ENCODE measurements at regions not wholly inside any gene's neighbourhood (a gene's known extent, or its start where the extent isn't known, plus 50 kb on each side); places are given as distances from the start of the nearest gene placed in this dataset.

DNA sequence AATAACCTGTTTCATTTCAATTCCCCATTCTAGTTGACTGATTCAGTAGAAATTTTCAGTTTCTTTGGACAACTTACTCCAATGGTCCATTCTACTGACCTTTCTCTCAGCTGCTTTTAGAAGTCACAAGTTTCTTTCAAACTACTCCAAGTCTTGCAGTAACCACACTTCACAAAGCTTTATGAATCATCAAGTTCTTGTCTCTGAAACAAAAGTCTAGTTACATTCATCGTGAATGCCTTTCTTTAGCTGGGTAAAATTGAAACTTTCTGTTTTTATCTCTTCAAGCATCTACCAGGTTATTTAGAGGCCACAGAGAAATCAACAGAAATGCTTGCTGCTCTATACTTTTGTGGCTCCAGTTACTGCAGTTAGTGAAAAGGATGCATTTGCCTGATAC is 405.4 kb downstream of the TMEM232 start:
- DNase-seq: no peak
- TF ChIP-seq, protein P1, sequence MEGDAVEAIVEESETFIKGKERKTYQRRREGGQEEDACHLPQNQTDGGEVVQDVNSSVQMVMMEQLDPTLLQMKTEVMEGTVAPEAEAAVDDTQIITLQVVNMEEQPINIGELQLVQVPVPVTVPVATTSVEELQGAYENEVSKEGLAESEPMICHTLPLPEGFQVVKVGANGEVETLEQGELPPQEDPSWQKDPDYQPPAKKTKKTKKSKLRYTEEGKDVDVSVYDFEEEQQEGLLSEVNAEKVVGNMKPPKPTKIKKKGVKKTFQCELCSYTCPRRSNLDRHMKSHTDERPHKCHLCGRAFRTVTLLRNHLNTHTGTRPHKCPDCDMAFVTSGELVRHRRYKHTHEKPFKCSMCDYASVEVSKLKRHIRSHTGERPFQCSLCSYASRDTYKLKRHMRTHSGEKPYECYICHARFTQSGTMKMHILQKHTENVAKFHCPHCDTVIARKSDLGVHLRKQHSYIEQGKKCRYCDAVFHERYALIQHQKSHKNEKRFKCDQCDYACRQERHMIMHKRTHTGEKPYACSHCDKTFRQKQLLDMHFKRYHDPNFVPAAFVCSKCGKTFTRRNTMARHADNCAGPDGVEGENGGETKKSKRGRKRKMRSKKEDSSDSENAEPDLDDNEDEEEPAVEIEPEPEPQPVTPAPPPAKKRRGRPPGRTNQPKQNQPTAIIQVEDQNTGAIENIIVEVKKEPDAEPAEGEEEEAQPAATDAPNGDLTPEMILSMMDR (IDR thresholded peaks at IDR 0.05): no peak
- TF ChIP-seq EP300 (IDR thresholded peaks at IDR 0.05) (no peak), POLR2A (IDR thresholded peaks at IDR 0.05) (no peak), POLR2AphosphoS5 (IDR thresholded peaks at IDR 0.05) (no peak)
- no peaks in the 10 kb centered on the region for H3K36me3 ChIP-seq
- no peaks in the 10 kb centered on the region for H3K9me3 ChIP-seq
- no peak overlapping the region for H3K27ac ChIP-seq
- H3K4me3 ChIP-seq: no peak overlapping the region
- intact Hi-C loops (cut with DNase I): no loop called here
- H3K27me3 ChIP-seq: no peaks in the 10 kb centered on the region
- H3K4me1 ChIP-seq: no peaks in the 10 kb centered on the region
- WGBS, 2 donors: 82 to 83% methylated on average over 1 of the region's 1 CpG

DNA sequence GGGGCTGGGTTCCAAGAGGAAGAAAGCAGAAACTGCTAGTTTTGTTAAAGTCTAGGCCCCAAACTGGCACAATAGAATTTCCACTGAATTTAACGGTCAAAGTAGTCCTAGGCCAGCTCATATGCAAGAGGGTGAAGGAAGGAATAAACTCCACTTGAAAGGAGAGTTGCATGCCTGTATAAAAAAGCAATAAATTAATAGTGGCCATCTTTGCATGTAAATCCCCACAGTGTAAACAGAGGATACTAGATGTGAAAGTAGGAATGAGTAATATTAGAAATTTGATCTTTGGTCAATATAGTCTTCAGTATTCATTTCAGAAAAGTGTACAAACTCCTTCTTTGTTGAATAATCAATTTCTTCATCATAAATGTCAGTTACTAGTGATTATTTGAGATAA is 403.1 kb downstream of the TMEM232 start:
- TF ChIP-seq POLR2A (IDR thresholded peaks at IDR 0.05) (no peak), POLR2AphosphoS5 (IDR thresholded peaks at IDR 0.05) (no peak), EP300 (IDR thresholded peaks at IDR 0.05) (no peak)
- TF ChIP-seq, protein P1 (IDR thresholded peaks at IDR 0.05): no peak
- Histone ChIP-seq H3K36me3 (no peaks in the 10 kb centered on the region), H3K4me1 (no peaks in the 10 kb centered on the region), H3K9me3 (no peaks in the 10 kb centered on the region), H3K27ac (no peak overlapping the region), H3K27me3 (no peaks in the 10 kb centered on the region), H3K4me3 (no peak overlapping the region)
- intact Hi-C loops (cut with DNase I): no loop called here
- 86 to 93% methylated on average over 1 of the region's 1 CpG for WGBS, 2 donors
- no peak for DNase-seq

DNA sequence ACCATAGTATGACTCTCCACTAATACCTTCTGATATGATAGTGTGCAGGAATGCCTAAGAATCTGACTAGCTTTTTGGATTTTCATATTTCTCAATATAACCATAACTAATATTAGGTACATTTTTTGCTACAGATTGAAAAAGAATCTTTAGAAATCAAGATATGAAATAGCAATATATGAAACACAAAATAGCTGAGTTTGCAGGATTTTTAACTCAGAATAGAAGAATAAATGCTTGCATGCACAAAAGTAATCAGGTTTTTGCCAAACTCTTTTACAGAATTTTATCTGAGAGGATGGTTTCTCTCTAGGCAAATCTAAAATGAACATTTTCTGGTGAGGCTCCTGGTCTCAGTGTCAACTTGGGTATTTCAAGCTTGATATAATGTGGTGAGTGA is 402.6 kb downstream of the TMEM232 start:
- Histone ChIP-seq H3K4me3 (no peak overlapping the region), H3K9me3 (no peaks in the 10 kb centered on the region), H3K36me3 (no peaks in the 10 kb centered on the region), H3K27ac (no peak overlapping the region), H3K27me3 (no peaks in the 10 kb centered on the region), H3K4me1 (no peaks in the 10 kb centered on the region)
- no peak for DNase-seq
- no peak for TF ChIP-seq POLR2AphosphoS5 (IDR thresholded peaks at IDR 0.05)
- TF ChIP-seq, protein P1 (IDR thresholded peaks at IDR 0.05): no peak
- no peak for TF ChIP-seq POLR2A (IDR thresholded peaks at IDR 0.05)
- TF ChIP-seq EP300 (IDR thresholded peaks at IDR 0.05): no peak
- intact Hi-C loops (cut with DNase I): no loop called here

DNA sequence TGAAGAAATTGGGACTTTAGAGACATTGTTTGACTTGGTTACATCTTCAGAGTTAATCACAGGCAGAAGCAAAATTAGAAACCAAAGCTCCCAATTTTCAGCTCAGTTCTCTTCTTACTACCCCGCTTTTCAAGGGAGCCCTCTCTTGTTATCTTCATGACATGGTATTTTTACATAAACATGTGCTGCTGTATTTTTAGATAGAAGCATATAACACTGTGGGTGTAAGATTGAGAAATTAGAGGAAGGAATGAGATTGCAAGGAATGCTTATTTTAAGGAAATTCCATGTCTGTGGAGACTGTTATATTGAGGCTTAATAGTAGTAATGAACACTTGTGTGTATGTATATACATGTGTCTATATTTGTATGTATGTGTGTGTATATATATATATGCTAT is 401.6 kb downstream of the TMEM232 start:
- no peaks in the 10 kb centered on the region for H3K36me3 ChIP-seq
- H3K4me3 ChIP-seq: no peak overlapping the region
- no peaks in the 10 kb centered on the region for H3K27me3 ChIP-seq
- H3K27ac ChIP-seq: no peak overlapping the region
- H3K9me3 ChIP-seq: no peaks in the 10 kb centered on the region
- WGBS, 2 donors: 89 to 94% methylated on average over 1 of the region's 1 CpG
- H3K4me1 ChIP-seq: no peaks in the 10 kb centered on the region
- intact Hi-C loops (cut with DNase I): no loop called here
- TF ChIP-seq POLR2A (IDR thresholded peaks at IDR 0.05): no peak
- no peak for TF ChIP-seq POLR2AphosphoS5 (IDR thresholded peaks at IDR 0.05)
- TF ChIP-seq EP300 (IDR thresholded peaks at IDR 0.05): no peak
- TF ChIP-seq, protein P1 (IDR thresholded peaks at IDR 0.05): no peak
- no peak for DNase-seq

DNA sequence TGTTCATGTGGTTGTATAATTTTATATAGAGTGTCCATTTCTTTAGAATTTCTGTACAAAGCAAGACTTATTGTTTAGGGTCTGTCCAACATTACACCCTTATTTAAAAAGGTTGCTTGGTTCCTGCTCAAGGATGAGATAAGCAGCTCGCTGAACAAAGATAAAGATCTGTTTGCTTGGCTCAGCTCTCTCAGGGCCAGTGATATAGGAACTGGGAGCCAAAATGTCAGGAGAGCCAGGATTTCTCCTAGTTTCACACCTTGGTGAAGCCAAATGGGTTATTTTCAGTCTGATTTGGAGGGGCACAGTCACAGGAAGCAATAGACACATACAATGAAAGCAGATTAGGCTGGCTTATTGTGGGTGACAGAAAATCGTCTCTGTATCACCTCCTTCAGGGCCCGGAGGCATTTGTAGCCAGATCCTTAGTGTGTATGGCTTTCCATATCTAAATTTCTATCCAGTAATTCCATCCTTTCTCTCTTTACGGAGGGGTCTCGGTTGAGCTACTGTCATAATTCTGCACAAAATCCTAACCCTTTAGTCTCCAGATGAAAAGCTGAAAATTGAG is 396.4 kb downstream of the TMEM232 start:
- no peak for DNase-seq
- no peaks in the 10 kb centered on the region for H3K36me3 ChIP-seq
- TF ChIP-seq, protein P1 (IDR thresholded peaks at IDR 0.05): no peak
- TF ChIP-seq POLR2A (IDR thresholded peaks at IDR 0.05): no peak
- H3K27me3 ChIP-seq: no peaks in the 10 kb centered on the region
- no peaks in the 10 kb centered on the region for H3K4me1 ChIP-seq
- no peak overlapping the region for H3K4me3 ChIP-seq
- WGBS, 2 donors: 65 to 70% methylated on average over 5 of the region's 5 CpGs
- no peaks in the 10 kb centered on the region for H3K9me3 ChIP-seq
- intact Hi-C loops (cut with DNase I): no loop called here
- H3K27ac ChIP-seq: no peak overlapping the region
